Nephron progenitor cell (in vitro differentiated cells): ENCODE measurements at regions not wholly inside any gene's neighbourhood (a gene's known extent, or its start where the extent isn't known, plus 50 kb on each side); places are given as distances from the start of the nearest gene placed in this dataset.

ENCODE experiments used
- DNase-seq: peaks from one replicate; pipeline ENCODE4 v3.0.0; 2021
- H3K27ac Mint-ChIP-seq: 2 replicates; pipeline ENCODE4 v1.8.0; 2021; ENCODE audit warnings: mild to moderate bottlenecking, moderate library complexity, mixed read lengths
- H3K27me3 Mint-ChIP-seq: 2 replicates; pipeline ENCODE4 v1.8.0; 2021; ENCODE audit warnings: mild to moderate bottlenecking, low read depth, mixed read lengths; ENCODE audit not compliant: poor library complexity
- H3K36me3 Mint-ChIP-seq: 2 replicates; pipeline ENCODE4 v1.8.0; 2021; ENCODE audit warnings: low read depth, mixed read lengths
- H3K4me1 Mint-ChIP-seq: 2 replicates; pipeline ENCODE4 v1.8.0; 2021; ENCODE audit warnings: mixed read lengths
- H3K4me3 Mint-ChIP-seq: 2 replicates; pipeline ENCODE4 v1.8.0; 2021; ENCODE audit warnings: mild to moderate bottlenecking, moderate library complexity, mixed read lengths
- H3K9me3 Mint-ChIP-seq: 2 replicates; pipeline ENCODE4 v1.8.0; 2021; ENCODE audit warnings: mild to moderate bottlenecking, moderate library complexity, mixed read lengths
- CTCF ChIP-seq: fragments of 200-600 bp; sonication (generic); IDR thresholded peaks from 2 replicates; pipeline ENCODE4 v1.5.0; 2021; ENCODE audit warnings: antibody characterized with exemption

DNA sequence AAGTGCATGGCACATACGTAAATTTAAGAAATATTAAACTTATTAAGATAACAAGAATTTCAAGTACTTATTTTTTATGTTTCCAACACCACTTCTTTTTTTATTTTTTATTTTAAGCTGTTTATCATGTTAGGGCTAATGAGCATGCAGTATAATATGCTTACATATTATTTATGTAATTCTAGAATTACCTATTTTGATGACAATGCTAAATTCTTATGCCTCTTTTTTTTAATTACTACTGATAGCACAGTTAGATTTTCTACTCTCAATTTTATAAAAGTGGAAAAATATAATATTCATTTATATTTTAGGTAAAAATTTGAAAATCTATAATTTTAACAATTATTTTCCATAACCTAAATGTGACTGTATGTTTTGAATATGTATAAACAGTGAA lies 713.0 kb downstream of the MRPL39 start:
- H3K9me3 Mint-ChIP-seq, result peaks cover 30% of the 10 kb centered on the region
- TF ChIP-seq CTCF, result no peak
- no peak overlapping the region for H3K27ac Mint-ChIP-seq
- H3K4me3 Mint-ChIP-seq, result no peak overlapping the region
- no peaks in the 10 kb centered on the region for H3K36me3 Mint-ChIP-seq
- no peak for DNase-seq
- no peaks in the 10 kb centered on the region for H3K27me3 Mint-ChIP-seq
- no peaks in the 10 kb centered on the region for H3K4me1 Mint-ChIP-seq

DNA sequence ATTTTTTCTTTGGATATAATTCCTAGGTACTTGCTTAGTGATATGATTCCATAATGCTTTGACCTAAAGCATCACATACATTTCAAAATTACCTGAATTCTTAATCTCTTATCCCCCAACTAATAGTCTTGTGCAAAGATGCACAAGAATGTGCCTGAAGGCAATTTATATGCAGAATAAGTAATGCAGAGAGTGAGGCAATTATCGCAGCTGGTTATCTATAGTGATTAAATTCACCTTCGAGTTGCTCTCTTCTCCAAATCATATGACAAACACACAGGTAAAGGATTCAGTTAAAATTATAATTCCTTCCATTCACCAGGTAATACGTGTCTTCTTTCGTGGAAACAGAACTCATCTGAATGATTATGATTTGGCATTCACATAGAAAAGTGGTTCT lies 717.3 kb downstream of the MRPL39 start:
- no peak for TF ChIP-seq CTCF

DNA sequence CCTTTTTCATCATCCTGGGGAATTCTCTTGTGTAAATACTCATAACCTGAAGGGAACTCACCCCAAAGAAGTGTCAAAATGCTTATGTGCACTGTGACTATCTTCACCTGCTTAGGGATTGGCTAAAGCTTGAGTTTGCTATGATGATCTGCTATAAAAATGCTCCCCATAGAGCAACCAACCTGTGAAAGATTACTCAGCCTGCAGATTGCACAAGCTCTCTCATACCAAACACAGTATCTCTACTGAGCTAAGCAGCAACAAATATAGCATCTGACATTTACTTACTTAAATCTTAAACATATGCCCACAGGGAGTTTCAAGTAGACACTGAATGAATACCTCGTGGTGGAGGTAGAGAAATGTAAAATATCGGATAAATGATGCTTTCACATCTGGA lies 725.8 kb downstream of the MRPL39 start:
- Mint-ChIP-seq H3K4me3 (no peak overlapping the region), H3K36me3 (no peaks in the 10 kb centered on the region), H3K27ac (no peak overlapping the region), H3K9me3 (peaks cover 42% of the 10 kb centered on the region), H3K4me1 (no peaks in the 10 kb centered on the region), H3K27me3 (peaks cover 3% of the 10 kb centered on the region)
- DNase-seq, result no peak
- TF ChIP-seq CTCF, result no peak

More for the DNA sequence above, 717.3 kb downstream of the MRPL39 start:
- DNase-seq, result no peak
- Mint-ChIP-seq H3K4me1 (no peaks in the 10 kb centered on the region), H3K27ac (no peak overlapping the region), H3K4me3 (no peak overlapping the region), H3K27me3 (no peaks in the 10 kb centered on the region), H3K36me3 (no peaks in the 10 kb centered on the region), H3K9me3 (peaks cover 28% of the 10 kb centered on the region)

DNA sequence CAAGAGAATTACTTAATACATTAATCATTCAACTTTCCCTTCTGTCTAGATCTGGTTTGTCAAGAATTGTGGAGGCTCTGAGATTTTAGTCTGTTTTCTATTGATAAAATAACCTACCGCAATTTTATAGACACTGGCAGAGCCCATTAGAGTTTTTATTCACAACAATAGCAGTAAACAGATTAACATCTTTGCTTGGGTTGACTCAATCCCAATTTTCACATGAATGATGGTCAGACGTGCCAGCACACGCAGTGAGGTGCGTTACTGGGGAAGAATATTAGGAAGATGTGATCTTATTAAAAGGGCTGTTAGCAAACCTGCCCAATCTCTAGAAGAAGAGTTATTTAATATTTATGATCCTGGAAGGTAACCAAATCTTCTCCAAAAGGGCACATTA lies 736.6 kb downstream of the MRPL39 start:
- Mint-ChIP-seq H3K4me3 (no peak overlapping the region), H3K4me1 (no peaks in the 10 kb centered on the region), H3K9me3 (peaks cover 30% of the 10 kb centered on the region), H3K36me3 (no peaks in the 10 kb centered on the region), H3K27me3 (peaks cover 3% of the 10 kb centered on the region), H3K27ac (no peak overlapping the region)
- no peak for DNase-seq
- TF ChIP-seq CTCF, result no peak

- no peaks in the 10 kb centered on the region for H3K36me3 Mint-ChIP-seq
- no peak overlapping the region for H3K27ac Mint-ChIP-seq
- TF ChIP-seq CTCF, result no peak
- peaks cover 3% of the 10 kb centered on the region for H3K27me3 Mint-ChIP-seq
- peaks cover 33% of the 10 kb centered on the region for H3K9me3 Mint-ChIP-seq
- DNase-seq, result no peak
- H3K4me3 Mint-ChIP-seq, result no peak overlapping the region
- H3K4me1 Mint-ChIP-seq, result no peaks in the 10 kb centered on the region
These were observed 737.4 kb downstream of the MRPL39 start for GRCh38 chr21:24869862-24870261.

DNA sequence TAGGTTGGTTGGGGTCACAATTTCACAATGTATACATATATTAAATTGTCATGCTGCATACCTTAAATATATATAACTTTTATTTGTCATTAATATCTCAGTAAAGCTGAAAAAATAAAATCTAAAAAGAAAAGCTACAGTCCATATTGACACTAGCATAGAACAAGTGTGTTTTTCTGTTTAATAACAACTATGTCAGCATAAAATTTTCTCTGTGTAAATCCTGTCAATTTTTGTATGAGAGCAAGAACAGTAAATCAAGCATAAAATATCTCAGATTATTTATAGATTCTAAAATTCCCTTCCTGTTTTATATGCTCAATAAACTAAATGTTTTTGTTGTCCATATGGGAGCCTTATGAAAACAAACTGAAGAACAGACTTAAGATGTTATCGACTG lies 739.2 kb downstream of the MRPL39 start:
- no peaks in the 10 kb centered on the region for H3K36me3 Mint-ChIP-seq
- peaks cover 3% of the 10 kb centered on the region for H3K27me3 Mint-ChIP-seq
- no peak overlapping the region for H3K27ac Mint-ChIP-seq
- peaks cover 19% of the 10 kb centered on the region for H3K9me3 Mint-ChIP-seq
- no peak for TF ChIP-seq CTCF
- no peaks in the 10 kb centered on the region for H3K4me1 Mint-ChIP-seq
- DNase-seq, result no peak
- no peak overlapping the region for H3K4me3 Mint-ChIP-seq
